ENCODE measurements at regions not wholly inside any gene's neighbourhood (a gene's known extent, or its start where the extent isn't known, plus 50 kb on each side); places are given as distances from the start of the nearest gene placed in this dataset.

DNA sequence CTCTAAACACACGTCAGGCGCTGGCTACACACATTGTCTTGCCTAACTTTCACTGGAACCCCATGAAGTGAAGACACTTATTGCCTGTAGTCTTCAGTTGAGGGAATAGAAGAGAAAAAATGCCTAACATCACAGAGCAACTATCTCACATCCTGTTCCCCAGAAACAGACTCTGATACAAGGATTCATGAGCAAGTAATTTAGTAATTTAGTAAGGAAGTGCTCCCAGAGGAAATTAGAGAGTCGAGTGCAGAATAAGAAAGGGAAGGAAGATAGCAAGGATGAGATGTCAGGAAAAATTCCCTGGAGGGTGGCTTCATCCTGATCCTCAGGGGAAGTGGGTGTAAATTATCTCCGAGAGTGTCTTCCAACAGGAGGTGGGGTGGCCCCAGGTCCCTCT is 104.0 kb downstream of the FOXA2 start:
- Histone ChIP-seq H3K4me1 (replicated peaks in 1 of 2; ENCODE audit: control insufficient read depth in 2 of 2, insufficient read depth in 2 of 2, low read length in 2 of 2) (no peaks in the 10 kb centered on the region), H3K4me2 (ENCODE audit: insufficient read depth, low read length) (no peak overlapping the region), H3K27ac (ENCODE audit: extremely low read depth, low read depth, low read length) (no peak overlapping the region), H3K4me3 (no peak overlapping the region), H3K36me3 (ENCODE audit: control insufficient read depth, insufficient read depth, low read length) (no peaks in the 10 kb centered on the region), H2AFZ (ENCODE audit: low read depth, low read length) (no peak overlapping the region), H3K27me3 (ENCODE audit: control insufficient read depth in 2 of 2, insufficient read depth in 2 of 2, low read length in 2 of 2) (no peaks in the 10 kb centered on the region), H3K79me2 (ENCODE audit: control insufficient read depth, insufficient read depth, low read length) (no peaks in the 10 kb centered on the region), H3K9me3 (replicated peaks; ENCODE audit: control insufficient read depth, insufficient read depth, low read depth, low read length) (no peaks in the 10 kb centered on the region), H4K20me1 (replicated peaks; ENCODE audit: control insufficient read depth, insufficient read depth, low read length) (no peaks in the 10 kb centered on the region), H3K9ac (ENCODE audit: insufficient read depth in 1 of 2, low read depth in 2 of 2, low read length in 2 of 2) (no peak overlapping the region), H3K9me1 (ENCODE audit: control insufficient read depth, insufficient read depth, low read length) (no peaks in the 10 kb centered on the region)
- FAIRE-seq (no peak), ATAC-seq (no peak), DNase-seq (ENCODE audit: extremely low read depth in 1 of 4, low spot score in 3 of 4) (no peak)
- intact Hi-C loops (cut with micrococcal nuclease) (no loop called here), in situ Hi-C loops (cut with MboI) (no loop called here)
- POLR2A ChIA-PET = interaction anchor here (0.7 kb wide), 1 partner anchor 10 kb away, joined by 4 read pairs; no protein-coding TSS in a partner anchor
- WGBS (ENCODE audit: insufficient coverage, low coverage, missing lambda C conversion rate) = 15% methylated on average over 4 of the region's 4 CpGs
- BruUV-seq (replicated peaks) = no TSS peak
- CTCF ChIA-PET (ENCODE audit: low intra/inter-chr PET ratio) = no interaction called here
- TF ChIP-seq FOXK1 (CRISPR knock-in tag; IDR thresholded peaks at IDR 0.05; ENCODE audit: borderline replicate concordance) (no peak), HES1 (IDR thresholded peaks at IDR 0.05; ENCODE audit: low read depth) (no peak), ZNF764 (CRISPR knock-in tag; IDR thresholded peaks at IDR 0.05; ENCODE audit: low read depth) (no peak), ZNF41 (CRISPR knock-in tag; conservative IDR thresholded peaks at IDR 0.05) (no peak), HMBOX1 (IDR thresholded peaks at IDR 0.05) (no peak), JUND (IDR thresholded peaks at IDR 0.05; ENCODE audit: borderline replicate concordance, low read depth, low read length) (no peak), JUND (tag; IDR thresholded peaks at IDR 0.05; ENCODE audit: borderline replicate concordance, low read depth, low read length) (no peak), HNRNPK (IDR thresholded peaks at IDR 0.05; ENCODE audit: low read depth, low read length, poor library complexity, severe bottlenecking) (no peak), BRF1 (IDR thresholded peaks at IDR 0.05; ENCODE audit: borderline replicate concordance, extremely low read depth, insufficient read length) (no peak), ZFX (CRISPR knock-in tag; IDR thresholded peaks at IDR 0.05) (no peak), ILK (tag; IDR thresholded peaks at IDR 0.05; ENCODE audit: borderline replicate concordance, low read depth) (no peak), EGR1 (conservative IDR thresholded peaks at IDR 0.05) (no peak), SNIP1 (IDR thresholded peaks at IDR 0.05; ENCODE audit: low read depth) (no peak), ARID2 (IDR thresholded peaks at IDR 0.05) (no peak)

All from K562 (cell line).